Testis (tissue), 2 donors: ENCODE measurements at regions not wholly inside any gene's neighbourhood (a gene's known extent, or its start where the extent isn't known, plus 50 kb on each side); places are given as distances from the start of the nearest gene placed in this dataset.

Source experiments
- DNase-seq: peaks from one replicate; pipeline ENCODE4 v3.0.0-alpha.2; 2019
- H3K27ac ChIP-seq, 2 donors: fragments of 200-600 bp; sonication (generic); one replicate each; pipeline ENCODE4 v1.5.1; 2019
- H3K27me3 ChIP-seq: fragments of 200-600 bp; sonication (generic); one replicate; pipeline ENCODE4 v1.5.1; 2019
- H3K36me3 ChIP-seq: fragments of 200-600 bp; sonication (generic); one replicate; pipeline ENCODE4 v1.5.1; 2017; ENCODE audit warnings: low read depth; ENCODE audit errors: missing control alignments
- H3K4me1 ChIP-seq: fragments of 200-600 bp; sonication (generic); one replicate; pipeline ENCODE4 v1.5.1; 2019
- H3K4me3 ChIP-seq, 2 donors: fragments of 200-600 bp; sonication (generic); one replicate each; pipeline ENCODE4 v1.5.1; 2017 to 2019
- H3K9me3 ChIP-seq: fragments of 200-600 bp; sonication (generic); one replicate; pipeline ENCODE4 v1.5.1; 2017
- POLR2A ChIP-seq: fragments of 450-650 bp; IDR thresholded peaks from one replicate; pipeline ENCODE4 v1.6.1; 2017; ENCODE audit warnings: antibody characterized with exemption, mild to moderate bottlenecking, moderate library complexity
- WGBS, 2 donors: methylation state at CpG; one replicate each; pipeline ENCODE4 v1.1.5; 2018; 5-methylcytosine and 5-hydroxymethylcytosine counted together
- intact Hi-C: fragments of 100-400 bp; cut with DNase I; formaldehyde crosslinking; loops from one replicate; pipeline ENCODE4 v1.15.1; 2023; ENCODE audit warnings: low total_unique reads
- TF ChIP-seq, protein P1 (sequence below), 3 experiments: fragments of 450-650 bp in 2 of 3; fragments of 200-600 bp in 1 of 3; sonication (generic) in 1 of 3; IDR thresholded peaks; one replicate each; pipeline ENCODE4 v1.5.1; 2016 to 2019; ENCODE audit warnings: antibody characterized with exemption in 3 of 3, mild to moderate bottlenecking in 2 of 3, moderate library complexity in 1 of 3

- peak overlapping the region; percentile 33 to 71 for H3K27ac ChIP-seq
- H3K4me3 ChIP-seq, result no peak overlapping the region
- peak; percentile 72 for DNase-seq
- no peaks in the 10 kb centered on the region for H3K4me1 ChIP-seq
- H3K27me3 ChIP-seq, result no peaks in the 10 kb centered on the region
- 58 to 59% methylated on average over 5 of the region's 5 CpGs for WGBS, 2 donors
- no peaks in the 10 kb centered on the region for H3K36me3 ChIP-seq
- intact Hi-C loops, result loop anchor here (10.0 kb wide), 1 partner anchor 48 kb away; the partner anchor contains the start of gene DST
- H3K9me3 ChIP-seq, result no peaks in the 10 kb centered on the region
- TF ChIP-seq POLR2A, result no peak
- TF ChIP-seq, protein P1, sequence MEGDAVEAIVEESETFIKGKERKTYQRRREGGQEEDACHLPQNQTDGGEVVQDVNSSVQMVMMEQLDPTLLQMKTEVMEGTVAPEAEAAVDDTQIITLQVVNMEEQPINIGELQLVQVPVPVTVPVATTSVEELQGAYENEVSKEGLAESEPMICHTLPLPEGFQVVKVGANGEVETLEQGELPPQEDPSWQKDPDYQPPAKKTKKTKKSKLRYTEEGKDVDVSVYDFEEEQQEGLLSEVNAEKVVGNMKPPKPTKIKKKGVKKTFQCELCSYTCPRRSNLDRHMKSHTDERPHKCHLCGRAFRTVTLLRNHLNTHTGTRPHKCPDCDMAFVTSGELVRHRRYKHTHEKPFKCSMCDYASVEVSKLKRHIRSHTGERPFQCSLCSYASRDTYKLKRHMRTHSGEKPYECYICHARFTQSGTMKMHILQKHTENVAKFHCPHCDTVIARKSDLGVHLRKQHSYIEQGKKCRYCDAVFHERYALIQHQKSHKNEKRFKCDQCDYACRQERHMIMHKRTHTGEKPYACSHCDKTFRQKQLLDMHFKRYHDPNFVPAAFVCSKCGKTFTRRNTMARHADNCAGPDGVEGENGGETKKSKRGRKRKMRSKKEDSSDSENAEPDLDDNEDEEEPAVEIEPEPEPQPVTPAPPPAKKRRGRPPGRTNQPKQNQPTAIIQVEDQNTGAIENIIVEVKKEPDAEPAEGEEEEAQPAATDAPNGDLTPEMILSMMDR (IDR thresholded peaks at IDR 0.05), result no peak
These were observed 50.5 kb upstream of the DST start for GRCh38 chr6:56693246-56693607.

DNA sequence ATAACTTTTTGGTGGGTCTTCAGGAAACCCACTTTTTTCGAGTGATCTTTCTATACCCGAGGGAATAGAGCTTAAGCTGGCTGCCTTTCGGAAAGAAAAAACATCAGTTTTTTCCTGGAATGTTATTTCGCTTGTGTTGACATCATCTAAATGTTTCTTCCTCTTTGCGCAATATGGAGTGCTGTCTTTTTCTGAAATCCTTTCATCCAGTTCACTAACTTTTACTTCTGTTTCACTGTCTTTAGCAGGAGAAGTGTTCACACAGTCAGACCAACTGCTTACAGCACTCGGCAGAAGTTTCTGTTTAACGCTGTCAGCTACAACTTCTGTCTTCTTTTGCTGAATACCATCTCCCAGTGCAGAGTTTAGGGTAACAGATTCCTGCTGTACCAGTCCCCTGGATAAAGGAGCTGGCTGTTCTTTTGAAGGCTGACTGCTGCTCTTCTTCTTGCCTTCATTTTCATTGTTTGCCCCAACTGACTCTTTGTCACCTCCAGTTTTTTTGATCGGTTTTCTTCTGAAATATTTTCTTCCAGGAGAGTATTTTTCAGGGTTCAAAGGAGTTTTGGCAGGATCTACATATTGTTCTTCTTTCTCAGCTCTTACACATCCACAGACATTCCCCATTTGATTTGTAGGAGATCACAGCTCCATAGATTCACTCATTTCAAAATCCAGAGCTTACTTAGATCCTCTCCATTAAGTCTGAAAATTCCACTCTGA is 50.0 kb upstream of the DST start:
- H3K4me1 ChIP-seq, result no peaks in the 10 kb centered on the region
- intact Hi-C loops, result loop anchor here (10.0 kb wide), 1 partner anchor 48 kb away; the partner anchor contains the start of gene DST
- peak overlapping the region in 1 of 2 donors; percentile 19 for H3K4me3 ChIP-seq
- no peak for TF ChIP-seq POLR2A
- TF ChIP-seq, protein P1 (IDR thresholded peaks at IDR 0.05), result no peak
- WGBS, 2 donors, result 54 to 55% methylated on average over 8 of the region's 8 CpGs
- H3K9me3 ChIP-seq, result no peaks in the 10 kb centered on the region
- no peak for DNase-seq
- H3K27ac ChIP-seq, result peak overlapping the region; percentile 33 to 71
- no peaks in the 10 kb centered on the region for H3K36me3 ChIP-seq
- no peaks in the 10 kb centered on the region for H3K27me3 ChIP-seq
